ENCODE measurements at regions not wholly inside any gene's neighbourhood (a gene's known extent, or its start where the extent isn't known, plus 50 kb on each side); places are given as distances from the start of the nearest gene placed in this dataset.
A peak's percentile ranks its signal among the peaks of the same experiment; 100 is the strongest.

DNA sequence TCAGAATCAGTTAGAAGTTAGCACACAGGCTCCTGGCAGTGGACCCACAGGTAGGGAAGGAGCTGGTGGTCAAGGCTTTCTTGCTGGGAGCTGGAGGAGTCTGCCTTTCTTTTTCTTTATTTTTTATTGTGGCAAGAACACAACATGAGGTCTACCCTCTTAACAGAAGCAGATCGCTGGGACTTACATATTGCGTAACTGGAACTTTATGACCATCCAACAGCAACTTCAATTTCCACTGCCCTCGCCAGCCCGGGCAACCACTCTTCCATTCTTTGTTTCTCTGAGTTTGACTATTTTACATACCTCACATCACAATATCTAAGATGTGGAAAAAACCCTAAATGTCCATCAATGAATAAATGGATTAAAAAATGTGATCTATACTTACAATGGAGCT, 147.8 kb upstream of the AJAP1 start:
- DNase-seq: no peak

- no peak for DNase-seq
Measured at GRCh38 chr1:4509206-4509605, 145.2 kb upstream of the AJAP1 start.

DNA sequence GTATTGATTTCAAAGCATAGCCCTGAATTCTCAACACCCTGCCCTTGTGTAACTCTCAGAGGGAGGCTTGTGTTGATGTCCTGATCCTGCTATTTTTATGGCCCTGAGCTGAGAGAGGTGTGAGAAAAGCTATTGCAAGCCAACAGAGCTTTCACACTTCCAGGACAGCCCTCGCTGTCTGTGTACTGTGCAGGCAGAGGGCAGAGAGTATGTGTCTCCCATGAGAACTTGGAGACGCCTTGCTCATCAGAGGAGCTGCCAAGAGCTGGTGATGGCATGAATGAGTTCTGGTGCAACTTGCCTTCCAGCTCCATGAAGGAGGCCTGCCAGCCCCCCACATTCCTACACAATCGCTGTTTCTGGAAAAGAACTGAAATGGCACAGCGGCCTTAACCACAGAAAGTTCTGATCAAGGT, 144.1 kb upstream of the AJAP1 start:
- no peak for DNase-seq

- no peak for DNase-seq
Measured at GRCh38 chr1:4511374-4511773, 143.0 kb upstream of the AJAP1 start.

DNA sequence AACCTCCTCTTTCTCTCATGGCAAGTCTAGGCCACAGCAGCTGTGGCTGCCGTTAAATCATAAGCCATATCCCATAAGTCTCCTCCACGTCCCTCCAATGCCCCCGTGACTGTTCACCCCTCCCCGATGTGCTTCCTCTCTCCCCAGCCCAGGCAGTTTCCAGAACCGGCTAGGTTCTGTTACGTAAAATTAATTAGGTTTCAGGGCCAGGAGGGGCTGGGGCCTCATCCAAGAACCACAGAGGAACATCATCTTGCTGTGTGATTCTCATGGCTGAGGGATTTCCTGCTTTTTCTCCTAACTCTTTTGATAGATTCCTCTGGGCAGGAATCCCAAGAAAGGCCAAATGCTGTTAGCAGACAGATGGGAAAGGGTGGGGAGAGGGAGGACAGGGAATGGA, 141.8 kb upstream of the AJAP1 start:
- DNase-seq: no peak

DNA sequence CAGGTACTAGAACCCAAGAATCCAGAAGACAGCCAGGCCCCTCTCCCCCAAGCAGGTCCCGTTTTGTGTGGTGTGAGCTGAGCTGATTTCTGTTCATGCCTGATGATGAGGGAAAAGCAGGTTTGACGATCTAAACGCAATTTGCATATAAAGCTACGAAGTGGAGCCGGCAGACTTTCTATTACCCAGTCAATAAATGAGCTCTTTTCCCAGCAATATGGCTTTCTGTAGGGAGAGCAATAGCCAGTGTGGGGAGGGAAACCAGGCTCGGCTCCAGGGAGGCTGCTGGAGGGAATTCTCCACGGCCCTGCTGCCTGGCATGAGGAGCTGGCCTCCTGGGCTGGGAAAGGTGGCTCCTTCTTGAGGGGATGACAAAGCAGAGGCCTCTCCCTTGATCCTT, 140.7 kb upstream of the AJAP1 start:
- DNase-seq: no peak

GRCh38 chr1:4515727-4516289, 138.6 kb upstream of the AJAP1 start:
- no peak for DNase-seq

- no peak for DNase-seq
Measured at GRCh38 chr1:4516596-4516995, 137.8 kb upstream of the AJAP1 start.

- DNase-seq: no peak
Measured at GRCh38 chr1:4517186-4517954, 137.0 kb upstream of the AJAP1 start.

GRCh38 chr1:4518621-4519020, 135.8 kb upstream of the AJAP1 start:
- no peak for DNase-seq

DNA sequence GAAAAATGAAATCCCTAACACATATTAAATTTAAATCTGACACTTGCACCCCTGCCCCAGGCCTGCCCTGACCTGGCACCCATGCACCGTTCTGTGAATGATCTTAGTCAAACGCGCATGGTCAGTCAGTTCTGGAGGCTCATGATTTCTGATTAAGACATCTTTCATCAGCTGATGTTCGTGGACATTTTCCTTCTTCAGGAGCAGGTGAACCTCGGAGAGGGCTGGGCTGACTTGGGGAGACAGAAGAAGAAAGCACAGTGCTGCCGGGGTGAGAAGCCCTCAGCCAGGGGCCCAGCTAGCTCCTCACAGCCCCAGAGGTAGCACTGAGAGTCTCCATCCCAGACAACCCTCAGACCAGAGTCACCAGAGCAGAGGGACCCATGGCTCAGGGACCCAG, 134.5 kb upstream of the AJAP1 start:
- DNase-seq: no peak

DNA sequence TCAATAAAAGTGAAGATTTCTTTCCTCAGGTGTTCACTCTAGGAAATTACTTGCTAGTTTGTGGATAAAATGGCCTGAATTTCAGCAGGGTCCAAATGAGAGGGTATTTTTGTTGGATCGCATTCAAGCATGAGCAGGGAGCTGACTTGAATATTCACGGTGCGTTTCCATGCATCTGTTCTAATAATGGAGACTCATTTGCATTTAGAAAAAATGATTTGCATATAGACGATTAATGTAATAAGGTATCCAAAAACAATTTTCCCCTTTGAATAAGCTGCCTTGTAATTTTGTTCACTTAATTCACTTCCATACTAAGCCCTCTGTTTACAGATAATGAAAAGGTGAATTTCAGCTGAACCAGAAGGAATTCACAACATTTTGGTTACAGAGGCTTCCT, 130.9 kb upstream of the AJAP1 start:
- DNase-seq: no peak

GRCh38 chr1:4526747-4527146, 127.7 kb upstream of the AJAP1 start:
- no peak for DNase-seq

- DNase-seq: peak; percentile 83
Measured at GRCh38 chr1:4527819-4528218, 126.6 kb upstream of the AJAP1 start.

GRCh38 chr1:4528590-4528989, 125.8 kb upstream of the AJAP1 start:
- DNase-seq: no peak

- no peak for DNase-seq
Measured at GRCh38 chr1:4529446-4530165, 124.8 kb upstream of the AJAP1 start.

- no peak for DNase-seq
Measured at GRCh38 chr1:4530166-4530785, 124.1 kb upstream of the AJAP1 start.

- DNase-seq: no peak
Measured at GRCh38 chr1:4531842-4532241, 122.6 kb upstream of the AJAP1 start.

DNA sequence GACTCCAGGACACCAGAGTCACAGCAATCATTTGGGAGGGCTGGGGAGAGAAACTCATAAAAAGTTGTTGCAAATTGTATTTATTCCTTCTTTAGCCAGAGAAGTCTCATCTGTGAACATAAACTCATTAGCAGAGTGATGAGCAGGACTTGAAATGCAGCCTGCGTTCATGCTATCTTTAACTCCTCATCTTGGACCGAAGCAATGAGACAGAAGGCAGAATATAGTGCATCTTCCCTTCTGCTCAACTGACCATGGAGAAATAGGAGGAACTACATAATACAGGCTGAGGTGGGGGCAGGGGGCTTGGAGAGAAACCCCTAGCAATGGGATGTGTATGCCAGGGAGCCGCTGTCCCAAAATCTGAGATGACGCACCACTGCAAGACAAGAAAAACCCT, 121.8 kb upstream of the AJAP1 start:
- DNase-seq: no peak

GRCh38 chr1:4546911-4547310, 107.5 kb upstream of the AJAP1 start:
- no peak for DNase-seq

DNA sequence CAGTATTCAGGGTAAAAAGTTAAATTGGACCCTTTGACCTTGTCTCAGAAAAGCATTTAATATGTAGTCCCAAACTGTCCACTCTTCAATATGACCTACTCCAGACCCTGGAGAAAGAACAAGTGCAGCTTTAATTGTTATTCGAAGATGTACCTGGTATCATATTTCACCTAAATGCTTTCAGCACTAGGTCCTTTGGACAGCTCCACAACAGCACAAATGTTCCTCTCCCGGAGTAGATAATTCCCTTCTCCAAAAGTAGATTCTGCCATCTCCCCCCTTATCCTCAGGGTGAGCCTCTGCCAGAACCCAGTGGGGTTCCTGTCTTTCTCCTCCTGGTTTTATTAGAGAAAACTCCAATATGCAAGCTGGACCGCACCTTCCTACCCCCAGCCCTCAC, 104.5 kb upstream of the AJAP1 start:
- DNase-seq: no peak

DNA sequence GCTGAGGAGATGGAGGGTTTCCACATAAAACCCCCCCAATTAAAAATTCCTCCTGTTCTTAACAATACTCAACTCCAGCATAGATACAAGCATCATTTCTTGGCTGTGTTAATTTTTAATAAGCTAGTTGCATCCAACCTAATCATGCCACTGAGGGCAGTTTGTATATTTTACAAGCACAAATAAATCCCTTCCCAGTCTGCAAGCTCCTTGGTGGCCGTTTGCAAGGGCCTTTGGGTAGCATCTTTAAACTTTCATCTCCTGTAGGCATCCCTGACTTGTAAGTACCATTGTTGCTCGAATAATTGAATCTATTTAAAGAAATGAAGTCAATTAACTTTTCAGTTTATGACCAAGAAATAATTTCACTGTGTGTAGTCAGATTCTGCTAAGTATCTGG, 103.5 kb upstream of the AJAP1 start:
- no peak for DNase-seq

DNA sequence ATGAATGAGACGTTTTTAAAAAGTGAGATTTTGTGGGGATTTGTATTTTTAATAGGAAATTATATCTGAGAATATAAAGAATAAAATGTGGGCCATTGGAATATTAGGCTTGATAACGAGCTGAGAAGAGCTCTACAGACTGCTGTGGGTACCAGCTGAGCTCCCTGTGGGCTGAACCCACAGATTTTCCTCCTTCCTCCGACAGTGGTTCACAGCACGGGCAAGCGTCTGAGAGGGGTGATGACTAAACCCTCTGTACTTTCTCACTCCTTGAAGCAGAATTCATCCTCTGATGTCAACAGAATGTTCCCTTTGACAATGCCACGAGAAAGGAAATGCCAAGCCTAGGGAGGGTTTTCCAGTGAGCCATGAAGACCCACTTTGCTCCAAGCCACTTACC, 102.7 kb upstream of the AJAP1 start:
- DNase-seq: no peak

DNA sequence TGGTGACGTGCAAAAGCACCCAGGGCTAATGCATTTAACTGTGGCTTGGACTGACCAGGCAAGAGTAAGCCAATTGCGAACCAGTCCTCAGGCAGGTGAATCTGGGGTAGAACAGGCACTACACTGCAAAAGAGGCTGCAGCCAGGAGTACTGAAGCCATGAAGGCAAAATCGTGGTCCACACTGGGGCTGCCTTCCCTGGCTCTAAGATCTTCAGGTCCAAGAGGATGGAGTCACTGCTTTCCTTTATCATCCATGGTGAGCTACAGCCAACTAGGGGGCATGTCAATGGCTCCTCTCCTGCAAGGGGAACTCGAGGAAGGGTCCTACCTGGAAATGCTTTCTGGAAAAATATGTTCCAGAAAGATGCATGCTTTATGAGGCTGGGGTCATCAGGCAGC, 100.6 kb upstream of the AJAP1 start:
- DNase-seq: no peak

Measured in NCI-H1105 treated with DMSO at 0.1 percent for 48 hours (cell line).